Hepatocyte (in vitro differentiated cells): ENCODE measurements at regions not wholly inside any gene's neighbourhood (a gene's known extent, or its start where the extent isn't known, plus 50 kb on each side); places are given as distances from the start of the nearest gene placed in this dataset.

Experiments
- CTCF ChIP-seq: fragments of 200-600 bp; sonication (generic); IDR thresholded peaks from 2 replicates; pipeline ENCODE4 v1.5.1; 2016; ENCODE audit warnings: antibody characterized with exemption, mild to moderate bottlenecking; ENCODE audit not compliant: poor library complexity
- EZH2 ChIP-seq: fragments of 200-600 bp; sonication (generic); IDR thresholded peaks from 2 replicates; pipeline ENCODE4 v1.6.1; 2016; ENCODE audit warnings: antibody characterized with exemption, mild to moderate bottlenecking, borderline replicate concordance
- EZH2phosphoT487 ChIP-seq: fragments of 200-600 bp; sonication (generic); IDR thresholded peaks from one replicate; pipeline ENCODE4 v1.6.1; 2018; ENCODE audit warnings: antibody characterized with exemption, mild to moderate bottlenecking, low read depth, moderate library complexity; ENCODE audit not compliant: unreplicated experiment, severe bottlenecking

GRCh38 chr6:101302593-101302992, 90.9 kb upstream of the GRIK2 start:
- no peak for TF ChIP-seq CTCF
- TF ChIP-seq EZH2phosphoT487 = no peak
- no peak for TF ChIP-seq EZH2
